H9 (cell line): ENCODE measurements at regions not wholly inside any gene's neighbourhood (a gene's known extent, or its start where the extent isn't known, plus 50 kb on each side); places are given as distances from the start of the nearest gene placed in this dataset.

Experiments
- DNase-seq: peaks from one replicate; pipeline ENCODE4 v3.0.0-alpha.2; 2017
- H2AFZ ChIP-seq: one replicate; pipeline ENCODE4 v1.6.1; 2013; ENCODE audit warnings: mild to moderate bottlenecking, low read length, control low read depth, moderate library complexity
- H2AK5ac ChIP-seq: 2 replicates; pipeline ENCODE4 v1.6.1; 2013; ENCODE audit warnings: low read length, control low read depth, mixed read lengths; ENCODE audit not compliant: insufficient read length
- H2BK120ac ChIP-seq: one replicate; pipeline ENCODE4 v1.6.1; 2013; ENCODE audit warnings: low read depth, mild to moderate bottlenecking, low read length, control low read depth, inconsistent platforms; ENCODE audit not compliant: poor library complexity, severe bottlenecking
- H2BK12ac ChIP-seq: 2 replicates; pipeline ENCODE4 v1.6.1; 2013; ENCODE audit warnings: low read length, control low read depth, mixed read lengths, low read depth; ENCODE audit not compliant: insufficient read length
- H2BK15ac ChIP-seq: 2 replicates; pipeline ENCODE4 v1.6.1; 2013; ENCODE audit warnings: low read depth, low read length, control low read depth
- H2BK20ac ChIP-seq: one replicate; pipeline ENCODE4 v1.6.1; 2013; ENCODE audit warnings: low read depth, mild to moderate bottlenecking, low read length, control low read depth, inconsistent platforms; ENCODE audit not compliant: poor library complexity, severe bottlenecking
- H2BK5ac ChIP-seq: 2 replicates; pipeline ENCODE4 v1.6.1; 2013; ENCODE audit warnings: low read length, control low read depth, mixed read lengths; ENCODE audit not compliant: insufficient read length
- H3K14ac ChIP-seq: 2 replicates; pipeline ENCODE4 v1.6.1; 2013; ENCODE audit warnings: low read length, control low read depth; ENCODE audit not compliant: insufficient read depth
- H3K18ac ChIP-seq: 2 replicates; pipeline ENCODE4 v1.6.1; 2013; ENCODE audit warnings: low read depth, mild to moderate bottlenecking, mixed read lengths, low read length, control low read depth; ENCODE audit not compliant: insufficient read length
- H3K23ac ChIP-seq: 2 replicates; pipeline ENCODE4 v1.6.1; 2013; ENCODE audit warnings: low read length, control low read depth, mixed read lengths, low read depth; ENCODE audit not compliant: insufficient read length
- H3K23me2 ChIP-seq: 2 replicates; pipeline ENCODE4 v1.6.1; 2013; ENCODE audit warnings: low read depth, mild to moderate bottlenecking, mixed read lengths, low read length, control low read depth; ENCODE audit not compliant: insufficient read length, poor library complexity, severe bottlenecking
- H3K27ac ChIP-seq: 2 replicates; pipeline ENCODE4 v1.5.1; 2013; ENCODE audit warnings: low read length, control low read depth, mixed read lengths, low read depth; ENCODE audit not compliant: insufficient read length
- H3K27me3 ChIP-seq: 2 replicates; pipeline ENCODE4 v1.6.1; 2013; ENCODE audit warnings: low read length, control low read depth, inconsistent platforms; ENCODE audit not compliant: insufficient read depth
- H3K4ac ChIP-seq: 2 replicates; pipeline ENCODE4 v1.6.1; 2013; ENCODE audit warnings: low read depth, mild to moderate bottlenecking, control low read depth, inconsistent platforms, low read length, moderate library complexity
- H3K4me1 ChIP-seq: 2 replicates; pipeline ENCODE4 v1.6.1; 2013; ENCODE audit warnings: low read length, control low read depth, inconsistent platforms; ENCODE audit not compliant: insufficient read depth
- H3K4me2 ChIP-seq: 2 replicates; pipeline ENCODE4 v1.6.1; 2013; ENCODE audit warnings: low read length, control low read depth, mixed read lengths; ENCODE audit not compliant: insufficient read length, insufficient read depth
- H3K56ac ChIP-seq: 2 replicates; pipeline ENCODE4 v1.6.1; 2013; ENCODE audit warnings: low read depth, mild to moderate bottlenecking, mixed read lengths, low read length, control low read depth; ENCODE audit not compliant: insufficient read length
- H3K79me1 ChIP-seq: 2 replicates; pipeline ENCODE4 v1.6.1; 2013; ENCODE audit warnings: low read depth, mild to moderate bottlenecking, moderate library complexity, low read length, control low read depth, inconsistent platforms; ENCODE audit not compliant: insufficient read depth, poor library complexity, severe bottlenecking
- H3K79me2 ChIP-seq: 2 replicates; pipeline ENCODE4 v1.6.1; 2013; ENCODE audit warnings: low read length, control low read depth, inconsistent platforms; ENCODE audit not compliant: insufficient read depth
- H3K9ac ChIP-seq: 2 replicates; pipeline ENCODE4 v1.6.1; 2013; ENCODE audit warnings: low read length, control low read depth, mixed read lengths; ENCODE audit not compliant: insufficient read length; ENCODE audit errors: extremely low read depth
- H3K9me3 ChIP-seq: one replicate; pipeline ENCODE4 v1.6.1; 2013; ENCODE audit warnings: low read depth, low read length, inconsistent platforms; ENCODE audit not compliant: control insufficient read depth
- H3T11ph ChIP-seq: one replicate; pipeline ENCODE4 v1.6.1; 2013; ENCODE audit warnings: mild to moderate bottlenecking, low read length, control low read depth, inconsistent platforms
- H4K20me1 ChIP-seq: one replicate; pipeline ENCODE4 v1.6.1; 2013; ENCODE audit not compliant: control insufficient read depth, insufficient read length, insufficient read depth
- H4K5ac ChIP-seq: 2 replicates; pipeline ENCODE4 v1.6.1; 2013; ENCODE audit warnings: low read depth, mild to moderate bottlenecking, mixed read lengths, low read length, control low read depth; ENCODE audit not compliant: insufficient read length
- H4K8ac ChIP-seq: replicated peaks from 2 replicates; pipeline ENCODE4 v1.6.1; 2013; ENCODE audit warnings: low read length, control low read depth, mixed read lengths, low read depth; ENCODE audit not compliant: insufficient read length
- H4K91ac ChIP-seq: 2 replicates; pipeline ENCODE4 v1.6.1; 2013; ENCODE audit warnings: low read depth, mild to moderate bottlenecking, moderate library complexity, mixed read lengths, low read length, control low read depth; ENCODE audit not compliant: insufficient read length
- H3K27ac Mint-ChIP-seq, 3 experiments: 2 replicates in 2 of 3; 3 replicates in 1 of 3; pipeline ENCODE4 v1.8.0; 2020 to 2021; ENCODE audit warnings: mixed read lengths in 3 of 3, mild to moderate bottlenecking in 1 of 3, moderate library complexity in 1 of 3
- H3K27me3 Mint-ChIP-seq: 2 replicates; pipeline ENCODE4 v1.8.0; 2021; ENCODE audit warnings: low read depth, mild to moderate bottlenecking, moderate library complexity, mixed read lengths
- H3K36me3 Mint-ChIP-seq, 3 experiments: 2 replicates in 2 of 3; 3 replicates in 1 of 3; pipeline ENCODE4 v1.8.0; 2020 to 2021; ENCODE audit warnings: low read depth in 3 of 3, mixed read lengths in 3 of 3; ENCODE audit not compliant: insufficient read depth in 1 of 3
- H3K4me1 Mint-ChIP-seq, 2 experiments: 2 replicates each; pipeline ENCODE4 v1.8.0; 2020; ENCODE audit warnings: mixed read lengths in 2 of 2
- H3K4me3 Mint-ChIP-seq, 2 experiments: 2 replicates in 1 of 2; 3 replicates in 1 of 2; pipeline ENCODE4 v1.8.0; 2020 to 2021; ENCODE audit warnings: mild to moderate bottlenecking in 2 of 2, mixed read lengths in 2 of 2, moderate library complexity in 1 of 2
- H3K9me3 Mint-ChIP-seq, 2 experiments: 2 replicates in 1 of 2; 3 replicates in 1 of 2; pipeline ENCODE4 v1.8.0; 2020; ENCODE audit warnings: mild to moderate bottlenecking in 2 of 2, mixed read lengths in 2 of 2, moderate library complexity in 1 of 2
- WGBS: extraction: QIAGEN DNeasy Blood & Tissue Kit; methylation state at CpG from one replicate; pipeline ENCODE4 v1.1.7; 2013; ENCODE audit warnings: missing lambda C conversion rate, low lambda C conversion rate, mixed read lengths; ENCODE audit not compliant: insufficient read length; ENCODE audit errors: extremely low coverage; 5-methylcytosine and 5-hydroxymethylcytosine counted together
- TF ChIP-seq, protein P1 (sequence below): fragments of 200-600 bp; sonication (generic); conservative IDR thresholded peaks from 3 replicates; pipeline ENCODE4 v1.8.0; 2021; ENCODE audit warnings: antibody characterized with exemption, mild to moderate bottlenecking

DNA sequence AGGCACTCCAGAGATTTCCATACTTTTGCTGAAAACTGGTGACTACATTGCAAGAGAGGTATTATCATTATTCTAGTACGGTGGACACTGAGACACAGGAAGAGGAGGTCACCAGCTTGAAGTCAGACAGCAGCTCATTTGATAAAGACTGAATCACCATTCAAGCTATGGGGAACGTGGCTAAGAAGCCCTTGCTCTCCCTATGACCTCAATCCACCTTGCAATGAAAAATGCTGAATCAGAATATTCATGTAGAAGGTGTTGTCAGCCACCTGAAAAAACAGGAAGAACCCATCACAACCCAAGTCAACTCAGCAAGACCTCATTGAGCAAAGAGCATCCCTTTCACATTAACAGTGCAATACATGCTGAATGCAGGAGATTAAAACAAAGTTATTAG lies 59.0 kb upstream of the FGGY start:
- H3K23me2 ChIP-seq, result no peaks in the 10 kb centered on the region
- H2BK15ac ChIP-seq, result no peak overlapping the region
- no peak overlapping the region for H3T11ph ChIP-seq
- no peaks in the 10 kb centered on the region for H3K36me3 Mint-ChIP-seq
- no peaks in the 10 kb centered on the region for H3K79me1 ChIP-seq
- no peak overlapping the region for H4K5ac ChIP-seq
- no peak overlapping the region for H3K9ac ChIP-seq
- no peak overlapping the region for H2AK5ac ChIP-seq
- no peak overlapping the region; a peak in 1 of 5 replicates for H3K4me3 Mint-ChIP-seq
- no peak overlapping the region for H2BK5ac ChIP-seq
- no peaks in the 10 kb centered on the region for H3K79me2 ChIP-seq
- no peak overlapping the region for H2BK12ac ChIP-seq
- H4K91ac ChIP-seq, result no peak overlapping the region
- no peak overlapping the region for H3K56ac ChIP-seq
- no CpG with 5 or more reads among the region's 2 CpGs for WGBS
- no peak for DNase-seq
- no peak overlapping the region for H3K23ac ChIP-seq
- no peak overlapping the region for H2BK120ac ChIP-seq
- H3K9me3 ChIP-seq, result no peaks in the 10 kb centered on the region
- H3K4me1 Mint-ChIP-seq, result peaks cover 6 to 13% of the 10 kb centered on the region in 2 experiments
- H3K18ac ChIP-seq, result no peak overlapping the region
- H2AFZ ChIP-seq, result no peak overlapping the region
- H3K4me1 ChIP-seq, result peaks cover 4% of the 10 kb centered on the region; the same call in 1 of the 2 replicates
- TF ChIP-seq, protein P1, sequence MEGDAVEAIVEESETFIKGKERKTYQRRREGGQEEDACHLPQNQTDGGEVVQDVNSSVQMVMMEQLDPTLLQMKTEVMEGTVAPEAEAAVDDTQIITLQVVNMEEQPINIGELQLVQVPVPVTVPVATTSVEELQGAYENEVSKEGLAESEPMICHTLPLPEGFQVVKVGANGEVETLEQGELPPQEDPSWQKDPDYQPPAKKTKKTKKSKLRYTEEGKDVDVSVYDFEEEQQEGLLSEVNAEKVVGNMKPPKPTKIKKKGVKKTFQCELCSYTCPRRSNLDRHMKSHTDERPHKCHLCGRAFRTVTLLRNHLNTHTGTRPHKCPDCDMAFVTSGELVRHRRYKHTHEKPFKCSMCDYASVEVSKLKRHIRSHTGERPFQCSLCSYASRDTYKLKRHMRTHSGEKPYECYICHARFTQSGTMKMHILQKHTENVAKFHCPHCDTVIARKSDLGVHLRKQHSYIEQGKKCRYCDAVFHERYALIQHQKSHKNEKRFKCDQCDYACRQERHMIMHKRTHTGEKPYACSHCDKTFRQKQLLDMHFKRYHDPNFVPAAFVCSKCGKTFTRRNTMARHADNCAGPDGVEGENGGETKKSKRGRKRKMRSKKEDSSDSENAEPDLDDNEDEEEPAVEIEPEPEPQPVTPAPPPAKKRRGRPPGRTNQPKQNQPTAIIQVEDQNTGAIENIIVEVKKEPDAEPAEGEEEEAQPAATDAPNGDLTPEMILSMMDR, result no peak
- H3K4me2 ChIP-seq, result no peak overlapping the region
- no peaks in the 10 kb centered on the region; a peak in 1 of 5 replicates for H3K9me3 Mint-ChIP-seq
- H3K14ac ChIP-seq, result no peak overlapping the region
- H3K27ac ChIP-seq, result no peak overlapping the region
- H4K8ac ChIP-seq, result no peak overlapping the region
- H2BK20ac ChIP-seq, result no peak overlapping the region
- H4K20me1 ChIP-seq, result no peaks in the 10 kb centered on the region
- no peaks in the 10 kb centered on the region for H3K27me3 Mint-ChIP-seq
- H3K27me3 ChIP-seq, result no peaks in the 10 kb centered on the region
- peak overlapping the region in 1 of 3 experiments; percentile 32; a peak in 2 of 7 replicates for H3K27ac Mint-ChIP-seq
- H3K4ac ChIP-seq, result no peak overlapping the region
